ENCODE measurements at regions not wholly inside any gene's neighbourhood (a gene's known extent, or its start where the extent isn't known, plus 50 kb on each side); places are given as distances from the start of the nearest gene placed in this dataset.

GRCh38 chr1:90400131-90400530 lies 317.0 kb downstream of the BARHL2 start:
- TF ChIP-seq CTCF (conservative IDR thresholded peaks at IDR 0.05 in 1 of 2, IDR thresholded peaks at IDR 0.05 in 1 of 2; ENCODE audit: extremely low read depth in 1 of 2, insufficient read depth in 1 of 2, low read depth in 1 of 2, low read length in 2 of 2) (no peak), EZH2 (IDR thresholded peaks at IDR 0.05; ENCODE audit: borderline replicate concordance, low read length) (no peak)

Data from mammary epithelial cell (primary cell).